ENCODE measurements at regions not wholly inside any gene's neighbourhood (a gene's known extent, or its start where the extent isn't known, plus 50 kb on each side); places are given as distances from the start of the nearest gene placed in this dataset.

DNA sequence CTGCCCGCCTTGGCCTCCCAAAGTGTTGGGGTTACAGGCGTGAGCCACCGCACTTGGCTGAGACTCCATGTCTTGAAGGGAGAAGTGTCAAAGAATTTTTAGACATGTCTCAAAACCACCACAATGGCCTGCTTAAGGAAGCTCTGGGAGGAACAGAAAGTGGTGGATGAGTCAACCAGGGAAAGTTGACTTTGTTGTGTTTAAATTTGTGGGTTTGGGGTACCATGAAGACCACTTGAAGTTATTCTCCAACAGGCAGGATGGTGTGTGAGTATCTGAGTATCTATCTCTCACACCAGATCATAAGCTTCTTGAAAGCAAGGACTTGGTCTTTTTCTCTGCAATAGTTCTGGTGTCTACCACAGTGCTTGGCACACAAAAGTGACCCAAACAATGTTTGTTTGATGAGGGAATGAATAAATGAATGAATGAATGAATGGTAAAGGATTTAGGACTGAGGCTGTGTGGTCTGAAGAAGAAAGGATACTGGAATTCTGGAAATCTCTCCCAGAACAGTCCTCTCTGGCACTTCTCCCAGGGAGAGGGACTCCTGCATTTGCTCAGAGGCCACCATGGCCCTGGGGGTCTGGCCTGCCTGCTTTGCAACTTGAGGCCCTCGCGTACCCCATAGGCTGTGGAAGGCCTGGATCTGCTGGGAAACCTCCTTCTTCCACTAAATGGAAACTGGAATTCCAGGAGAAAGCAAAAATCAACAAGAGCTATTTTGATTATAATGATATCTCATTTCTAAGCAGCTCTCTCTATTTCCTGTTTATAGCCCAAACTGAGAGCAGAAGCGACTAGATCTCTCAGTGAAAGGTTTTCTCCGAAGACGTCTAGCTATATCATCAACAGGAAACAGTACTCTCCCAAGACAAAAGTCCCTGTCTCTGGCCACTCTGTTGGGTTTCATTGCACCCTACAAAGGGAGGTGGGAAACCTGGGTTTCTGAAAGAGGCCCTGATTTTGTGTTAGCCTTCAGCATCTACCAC is 187.9 kb downstream of the PALM2AKAP2 start:
- H3K27ac ChIP-seq (ENCODE audit: low read length in 2 of 2): peak overlapping the region; percentile 93 to 95
- no peaks in the 10 kb centered on the region for H3K9me3 ChIP-seq (ENCODE audit: control extremely low read depth in 1 of 3, control insufficient read depth in 2 of 3, insufficient read depth in 1 of 3, low read length in 2 of 3)
- peaks cover 7% of the 10 kb centered on the region for H3K79me2 ChIP-seq (ENCODE audit: control insufficient read depth, insufficient read depth, low read length)
- ChIA-PET CTCF (interaction anchor here (0.5 to 10.8 kb wide), 21 partner anchors 9 to 184 kb away, joined by 3 to 138 read pairs (median 5); no protein-coding TSS in a partner anchor), POLR2A (interaction anchor here (0.6 to 4.5 kb wide), 15 partner anchors 12 to 174 kb away, joined by 3 to 28 read pairs (median 4); no protein-coding TSS in a partner anchor)
- H3K9ac ChIP-seq (ENCODE audit: low read length): peak overlapping the region; percentile 41
- peaks cover 88 to 92% of the 10 kb centered on the region in 2 donors for H3K4me1 ChIP-seq (ENCODE audit: control insufficient read depth in 2 of 2, insufficient read depth in 2 of 2, low read length in 2 of 2)
- ATAC-seq (ENCODE audit: low read depth): peak; percentile 9
- H4K20me1 ChIP-seq (ENCODE audit: control insufficient read depth, insufficient read depth, low read length, poor library complexity, severe bottlenecking): no peaks in the 10 kb centered on the region
- peak overlapping the region; percentile 62 for H3K4me2 ChIP-seq (replicated peaks; ENCODE audit: low read depth, low read length, poor library complexity, severe bottlenecking)
- TF ChIP-seq CTCF (IDR thresholded peaks at IDR 0.05) (no peak), EZH2 (IDR thresholded peaks at IDR 0.05; ENCODE audit: borderline replicate concordance, insufficient read depth, low read depth, low read length, poor library complexity, severe bottlenecking) (no peak)
- no peaks in the 10 kb centered on the region for H3K27me3 Mint-ChIP-seq
- peak overlapping the region; percentile 14 for H2AFZ ChIP-seq (ENCODE audit: insufficient read depth, low read depth, low read length, poor library complexity, severe bottlenecking)
- H3K9me3 Mint-ChIP-seq (ENCODE audit: insufficient read depth): no peaks in the 10 kb centered on the region
- intact Hi-C loops (cut with micrococcal nuclease): loop anchor here (2.0 to 5.0 kb wide), 3 partner anchors 59 to 174 kb away; no protein-coding TSS in a partner anchor
- WGBS (ENCODE audit: insufficient coverage): no CpG with 5 or more reads among the region's 8 CpGs
- peaks cover 92% of the 10 kb centered on the region for H3K4me1 Mint-ChIP-seq
- H3K36me3 ChIP-seq (replicated peaks in 1 of 2; ENCODE audit: control extremely low read depth in 1 of 2, control insufficient read depth in 1 of 2, extremely low read depth in 1 of 2, insufficient read depth in 2 of 2, low read length in 1 of 2): no peaks in the 10 kb centered on the region
- no peaks in the 10 kb centered on the region for H3K27me3 ChIP-seq (replicated peaks in 1 of 4; ENCODE audit: control extremely low read depth in 1 of 4, control insufficient read depth in 3 of 4, insufficient read depth in 4 of 4, low read length in 3 of 4)
- peak overlapping the region; percentile 96 for H3K27ac Mint-ChIP-seq
- peak overlapping the region; percentile 84 for H3K4me3 Mint-ChIP-seq
- DNase-seq: peak; percentile 64
- H3K4me3 ChIP-seq (ENCODE audit: control extremely low read depth in 1 of 5, extremely low read depth in 1 of 5, insufficient read depth in 1 of 5, low read depth in 2 of 5, low read length in 4 of 5): peak overlapping the region in 1 of 5 experiments; percentile 3

Data from B cell (primary cell).